Pons (tissue), 1 donor: ENCODE measurements at regions not wholly inside any gene's neighbourhood (a gene's known extent, or its start where the extent isn't known, plus 50 kb on each side); places are given as distances from the start of the nearest gene placed in this dataset.
"Not testable (repeated sequence)": the region's sequence is repeated elsewhere in the genome, so short reads cannot be mapped to it uniquely, and the experiment has no call there.

ENCODE experiments used
- DNase-seq: peaks from one replicate; pipeline ENCODE4 v3.0.0-alpha.2; 2016; ENCODE audit warnings: low spot score

DNA sequence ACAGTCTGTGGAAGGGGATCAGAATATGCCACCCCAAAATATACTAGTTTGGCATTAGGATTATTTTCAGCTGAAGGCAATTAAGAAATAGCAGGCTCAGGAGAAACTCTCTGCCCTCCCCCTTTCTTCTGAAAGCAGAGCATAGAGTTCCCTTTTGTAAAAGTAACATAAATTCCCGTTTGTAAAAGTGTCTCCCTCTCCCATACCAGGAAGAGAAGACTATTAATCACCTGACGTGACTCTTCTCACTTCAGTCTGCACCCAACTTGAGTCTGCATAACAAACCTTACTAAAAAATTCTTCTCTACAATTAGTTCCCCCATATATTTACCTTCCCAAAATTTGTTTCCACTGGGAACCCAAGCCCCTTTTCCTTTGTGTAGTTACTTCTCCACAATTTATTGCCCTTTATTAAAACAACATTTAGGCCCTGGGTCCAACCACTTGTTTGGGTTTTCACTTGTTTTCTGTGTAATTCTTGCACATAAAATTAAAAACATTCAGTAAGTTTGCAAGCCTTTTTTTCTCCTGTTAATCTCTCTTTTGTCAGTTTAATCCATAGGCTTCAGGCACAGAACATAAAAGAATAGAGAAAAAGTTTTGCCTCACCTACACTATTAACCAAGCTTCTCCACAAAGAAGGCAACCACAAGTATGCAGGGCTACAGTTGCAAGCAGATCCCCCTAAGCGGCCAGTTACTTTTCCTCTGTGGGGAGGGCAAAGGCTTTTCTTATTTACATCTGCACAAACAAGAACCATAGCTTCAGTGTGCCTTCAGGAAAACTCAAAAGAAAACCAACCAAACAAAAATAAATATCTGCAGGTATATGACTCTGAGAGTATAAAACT, 73.8 kb upstream of the EPCAM start:
- no peak for DNase-seq

DNA sequence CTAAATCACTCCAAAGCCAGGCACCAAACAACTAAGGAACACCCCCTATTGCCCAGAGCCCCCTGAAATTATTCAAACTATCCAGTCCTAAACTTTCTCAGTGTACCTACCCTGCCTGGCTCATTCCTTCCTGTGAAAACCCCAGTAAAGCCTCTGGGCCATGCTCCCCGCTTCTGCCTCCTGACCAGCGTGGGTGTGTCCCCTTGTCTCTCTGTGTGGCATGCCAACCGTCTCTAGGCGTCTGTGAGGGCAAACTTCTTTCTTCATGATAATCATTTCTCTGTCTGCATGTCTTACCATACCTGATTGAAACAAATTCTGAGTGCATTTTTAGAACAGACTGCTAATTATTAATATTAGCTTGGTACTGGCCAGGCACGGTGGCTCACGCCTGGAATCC, 75.1 kb upstream of the EPCAM start:
- DNase-seq = no peak

DNA sequence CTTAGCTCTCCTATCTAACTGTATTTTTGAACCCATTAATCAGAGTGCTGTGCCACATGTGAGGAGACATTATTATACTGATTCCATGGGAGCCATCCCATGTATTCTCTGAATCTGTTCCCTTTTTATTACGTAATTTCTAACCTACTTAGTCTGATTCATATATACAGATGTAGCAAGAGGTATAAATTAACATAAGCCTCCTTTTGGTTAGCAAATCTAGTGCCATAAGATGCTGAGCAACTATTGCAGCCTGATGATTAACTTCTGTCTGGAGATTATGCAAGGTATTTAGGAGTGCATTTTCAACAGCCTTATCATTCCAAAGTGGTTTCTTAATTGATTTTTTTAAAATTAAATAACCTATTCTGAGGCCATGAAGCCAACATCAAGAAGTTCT, 80.2 kb upstream of the EPCAM start:
- DNase-seq = no peak

DNA sequence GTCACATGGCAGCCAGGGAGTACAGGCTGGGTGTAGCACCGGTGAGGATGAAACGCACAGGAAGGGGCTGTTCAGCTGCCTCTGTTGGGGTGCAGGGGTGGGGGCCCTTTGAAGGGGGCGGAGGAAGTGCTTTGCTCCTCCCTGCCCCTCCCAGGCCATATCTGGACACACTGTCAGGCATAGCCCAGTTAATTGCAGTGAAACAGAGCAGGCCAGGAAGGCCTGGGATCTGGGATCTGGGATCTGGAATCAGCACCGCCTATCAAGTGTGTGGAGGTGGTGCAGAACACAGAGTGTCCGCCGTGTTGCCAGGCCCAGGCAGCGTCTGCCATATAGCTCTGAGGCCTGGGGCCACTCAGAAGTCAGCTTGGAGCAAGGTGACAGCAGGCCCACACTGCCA, 85.5 kb upstream of the EPCAM start:
- DNase-seq = no peak

DNA sequence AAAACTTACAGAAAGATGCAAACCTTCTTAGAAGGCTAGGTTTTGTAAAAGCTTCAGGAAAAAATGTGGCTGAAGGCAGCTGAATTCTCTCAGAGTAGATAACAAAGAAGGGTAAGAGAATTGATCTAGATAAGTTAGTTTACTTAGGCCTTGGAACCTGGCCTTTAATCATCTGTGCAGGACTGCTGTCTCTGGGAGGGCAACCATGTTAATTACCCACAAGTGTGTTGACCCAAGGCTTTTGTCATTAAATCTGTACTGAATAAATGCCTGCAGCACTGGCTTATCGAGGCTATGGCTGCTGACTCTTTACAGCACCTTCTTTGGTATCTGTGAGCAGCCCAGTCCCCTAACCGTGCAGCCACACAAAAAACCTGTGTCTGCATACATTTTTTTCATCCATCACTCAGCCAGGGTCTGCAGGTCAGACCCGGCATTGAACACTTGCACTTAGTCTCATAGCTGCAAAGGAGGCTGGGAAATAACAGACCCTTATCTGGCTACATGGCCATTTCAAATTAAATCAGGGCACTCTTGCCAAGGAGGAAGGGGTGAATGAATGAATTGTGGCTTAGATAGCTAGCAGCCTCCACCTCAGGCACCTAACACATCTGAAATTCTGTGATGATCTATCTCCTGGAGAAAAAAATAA, 86.4 kb upstream of the EPCAM start:
- DNase-seq = no peak

DNA sequence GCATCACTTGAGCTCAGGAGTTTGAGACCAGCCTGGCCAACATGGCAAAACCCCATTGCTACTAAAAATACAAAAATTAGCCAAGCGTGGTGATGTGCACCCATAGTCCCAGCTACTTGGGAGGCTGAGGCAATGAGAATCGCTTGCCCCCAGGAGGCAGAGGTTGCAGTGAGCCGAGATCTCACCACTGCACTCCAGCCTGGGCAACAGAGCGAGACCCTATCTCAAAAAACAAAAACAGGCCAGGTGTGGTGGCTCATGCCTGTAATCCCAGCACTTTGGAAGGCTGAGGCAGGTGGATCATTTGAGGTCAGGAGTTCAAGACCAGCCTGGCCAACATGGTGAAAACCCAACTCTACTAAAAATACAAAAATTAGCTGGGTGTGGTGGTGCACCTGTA, 89.6 kb upstream of the EPCAM start:
- not testable (repeated sequence) for DNase-seq

DNA sequence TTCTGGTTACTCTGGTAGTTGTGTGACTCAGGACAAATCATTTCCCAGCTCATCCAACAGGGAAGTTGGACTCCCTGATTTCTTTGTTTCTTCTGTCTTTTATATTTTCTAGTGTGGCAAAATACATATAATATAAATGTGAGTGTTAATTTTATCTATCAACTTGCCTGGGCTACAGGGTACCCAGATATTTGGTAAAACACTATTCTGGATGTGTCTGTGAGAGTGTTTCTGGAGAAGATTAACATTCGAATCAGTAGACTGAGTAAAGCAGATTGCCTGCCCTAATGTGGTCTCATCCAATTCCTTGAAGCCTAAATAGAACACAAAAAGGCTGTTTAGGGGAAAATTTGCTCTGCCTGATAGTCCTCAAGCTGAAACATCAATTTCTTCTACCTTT, 91.1 kb upstream of the EPCAM start:
- DNase-seq = no peak

DNA sequence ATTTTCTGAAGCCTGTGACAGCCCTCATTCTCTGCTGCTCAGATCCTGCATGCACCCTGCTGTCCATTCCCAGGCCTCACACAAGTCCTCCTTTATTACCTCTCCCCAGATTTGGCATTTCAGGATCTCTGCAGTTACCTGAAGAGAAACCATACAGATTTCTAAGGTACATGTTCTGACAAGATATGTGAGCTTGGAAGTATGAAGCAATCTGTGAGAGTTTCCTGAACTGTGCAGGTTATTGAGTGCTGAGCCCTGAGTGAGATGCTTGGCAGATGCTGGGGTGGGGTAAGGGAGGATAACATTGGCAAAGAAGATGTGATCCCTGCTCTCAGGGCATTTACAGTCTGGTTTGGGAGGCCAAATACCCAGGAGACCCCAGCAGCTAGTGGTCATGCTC, 91.9 kb upstream of the EPCAM start:
- no peak for DNase-seq

DNA sequence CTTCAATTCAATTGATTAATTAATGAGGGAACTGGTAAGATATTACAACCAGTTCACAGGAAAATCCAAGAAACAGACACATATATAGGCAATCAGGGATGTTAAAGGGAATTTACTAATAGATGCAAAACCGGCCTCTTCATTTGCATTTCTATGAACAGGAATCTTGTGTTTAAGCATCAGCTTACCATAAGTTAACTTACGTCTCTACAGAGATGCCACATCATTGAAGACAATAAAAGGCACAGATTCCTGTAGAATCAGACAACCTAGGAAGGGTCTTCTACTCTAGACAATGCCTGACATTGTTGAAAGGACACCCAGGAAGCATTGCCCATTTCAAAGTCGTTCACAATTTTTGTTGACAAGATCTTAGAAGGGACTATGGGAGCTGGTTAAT, 93.0 kb upstream of the EPCAM start:
- DNase-seq = no peak

DNA sequence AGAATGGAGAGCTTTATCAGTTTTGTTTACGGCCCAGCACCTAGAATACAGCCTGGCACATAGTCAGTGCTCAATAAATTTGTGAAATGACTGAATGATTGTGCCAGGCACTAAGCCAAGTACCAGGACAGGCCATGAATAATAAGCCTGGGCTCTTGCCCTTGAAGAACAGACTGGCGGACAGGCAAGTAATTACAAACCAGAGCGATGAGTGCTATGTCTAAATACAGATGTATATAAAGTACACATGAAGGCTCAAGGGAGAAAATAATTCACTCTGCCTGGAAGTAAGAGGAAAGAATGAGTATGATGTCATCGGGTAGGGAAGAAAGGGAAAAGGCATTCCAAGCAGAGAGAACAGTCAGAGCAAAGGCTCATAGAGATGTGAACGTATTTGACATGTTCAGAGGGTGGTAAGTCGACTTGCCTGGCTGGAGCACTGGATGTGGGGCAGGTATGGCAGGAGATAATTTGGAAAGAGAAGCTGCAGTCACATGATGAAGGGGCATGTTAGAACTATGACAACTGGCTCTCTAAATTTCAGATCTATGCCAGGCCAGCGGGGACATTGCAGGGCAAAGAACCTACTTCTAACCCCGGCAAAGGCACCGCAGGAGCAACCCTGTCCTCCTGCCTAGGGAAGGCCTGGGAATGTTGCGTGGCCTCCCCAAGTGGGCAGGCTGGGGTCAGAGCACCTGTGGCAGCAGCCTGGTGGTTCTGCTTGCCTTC, 94.9 kb upstream of the EPCAM start:
- peak; percentile 30 for DNase-seq

DNA sequence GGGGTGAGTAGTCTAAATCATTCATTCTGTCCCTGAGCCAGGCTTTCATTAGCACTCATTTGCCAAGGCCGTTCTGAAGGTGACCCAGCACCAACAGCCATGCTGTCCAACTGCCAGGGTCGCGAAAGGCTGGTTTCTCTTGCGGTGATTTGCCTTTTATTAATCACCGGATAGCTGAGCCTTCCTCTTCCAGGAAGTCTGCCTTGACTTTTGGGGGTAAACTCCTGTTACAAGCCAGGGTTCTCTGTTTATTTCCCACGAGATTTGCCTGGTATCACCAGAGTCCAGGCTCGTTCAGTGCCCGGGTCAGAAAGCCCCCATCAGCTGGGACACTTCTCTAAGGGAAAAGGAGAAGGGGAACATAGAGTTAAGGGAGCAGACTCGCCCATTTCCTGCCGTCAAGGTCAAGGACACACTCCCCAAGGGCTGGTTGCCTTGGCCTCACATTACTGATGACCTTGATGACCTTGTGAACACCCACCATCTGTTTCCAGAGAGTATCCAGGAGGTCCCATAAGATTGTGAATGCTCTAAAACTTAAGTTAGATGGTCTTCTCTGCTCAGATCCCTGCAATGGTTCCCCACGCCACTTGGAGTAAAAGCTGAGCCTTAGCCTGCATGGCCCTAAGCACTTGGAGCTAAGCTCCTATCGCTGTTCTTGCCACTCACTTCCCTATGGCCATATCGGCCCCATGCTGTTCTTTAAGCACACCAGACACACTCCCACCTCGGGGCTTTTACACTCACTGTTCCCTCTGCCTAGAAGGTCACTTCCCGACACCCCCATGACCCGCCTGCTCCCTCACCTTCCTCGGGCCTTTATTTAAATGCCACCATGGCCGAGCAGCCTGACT, 96.0 kb upstream of the EPCAM start:
- no peak for DNase-seq

DNA sequence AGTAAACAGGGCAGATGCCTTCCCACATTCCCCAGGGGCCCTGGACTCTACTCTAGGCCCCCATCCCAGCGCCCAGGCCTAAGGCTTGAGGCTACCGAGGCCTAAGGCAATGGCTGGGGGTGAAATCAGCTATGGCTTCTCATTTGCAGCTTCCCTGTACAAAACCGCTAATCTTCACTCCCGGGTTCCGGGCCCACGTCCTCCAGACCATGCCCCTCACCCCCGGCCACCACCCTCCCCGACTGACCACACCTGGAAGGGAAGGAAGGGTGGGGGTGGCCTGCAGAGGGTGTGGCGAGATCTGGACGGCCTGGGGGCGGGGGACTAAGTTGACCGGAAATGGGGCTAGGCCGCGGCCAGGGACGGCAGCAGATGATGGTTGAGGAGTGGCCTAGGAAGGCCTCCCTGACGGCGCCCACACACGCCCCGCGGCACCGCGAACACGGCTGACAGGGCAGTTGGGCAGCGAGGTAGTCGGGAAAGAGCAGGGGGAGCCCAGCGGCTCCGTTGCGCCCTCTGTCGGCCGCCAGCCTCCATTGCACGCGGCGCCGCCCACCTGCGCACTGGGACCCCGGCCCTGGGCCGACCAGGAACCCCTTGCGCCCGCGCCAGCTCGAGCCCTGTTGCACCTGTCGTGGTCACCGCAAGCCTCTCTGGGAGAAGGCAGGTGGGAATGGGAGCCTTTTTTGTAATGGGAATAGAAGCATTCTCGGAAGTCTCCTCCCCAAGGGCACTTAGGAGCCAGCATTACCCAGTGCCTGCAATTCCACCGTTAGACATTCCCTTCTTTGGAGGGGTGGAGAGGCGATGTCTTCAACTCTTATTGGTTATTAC, 95.9 kb upstream of the CALM2 start:
- peak; percentile 40 for DNase-seq

DNA sequence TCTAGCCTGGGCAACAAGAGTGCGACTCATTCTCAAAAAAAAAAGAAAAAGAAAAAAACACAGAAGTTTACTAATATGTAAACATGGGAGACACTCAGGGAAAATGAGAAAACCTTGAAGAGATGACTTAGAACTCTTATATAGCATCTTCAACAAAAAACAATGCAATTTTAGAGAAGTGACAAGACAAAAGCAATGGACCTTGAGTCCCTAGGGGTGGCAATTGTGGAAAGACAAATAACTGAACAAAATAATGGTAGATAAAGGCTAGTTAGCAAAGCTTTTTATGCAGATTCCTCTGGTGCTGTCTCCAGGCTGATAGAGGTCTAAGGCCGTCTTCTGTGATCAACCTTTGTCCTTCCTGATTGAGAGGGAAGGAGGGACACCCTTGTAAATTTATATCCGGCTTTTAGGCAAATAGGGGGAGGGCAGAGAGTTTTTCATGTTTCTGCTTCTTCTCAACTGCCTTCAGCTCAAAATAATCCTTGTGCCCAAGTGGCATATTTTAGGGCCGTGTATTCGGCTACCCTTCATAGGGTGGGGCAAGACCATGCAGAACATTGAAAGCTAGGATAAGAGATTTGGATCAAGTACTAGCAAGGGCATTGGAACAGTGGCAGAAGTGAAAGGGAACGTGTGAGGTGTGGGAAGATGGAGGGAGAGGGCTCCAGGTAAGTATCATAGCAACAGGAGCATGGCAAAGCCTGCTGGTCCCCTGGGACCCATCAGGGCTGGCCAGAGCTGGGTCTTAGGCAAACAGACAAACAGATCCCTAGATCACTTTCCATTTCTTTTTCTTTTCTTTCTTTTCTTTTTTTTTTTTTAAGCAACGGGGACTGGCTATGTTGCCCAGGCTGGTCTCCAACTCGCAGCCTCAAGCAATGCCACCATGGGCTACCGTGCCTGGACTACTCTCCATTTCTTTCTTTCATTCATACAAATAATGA, 95.0 kb upstream of the CALM2 start:
- no peak for DNase-seq

DNA sequence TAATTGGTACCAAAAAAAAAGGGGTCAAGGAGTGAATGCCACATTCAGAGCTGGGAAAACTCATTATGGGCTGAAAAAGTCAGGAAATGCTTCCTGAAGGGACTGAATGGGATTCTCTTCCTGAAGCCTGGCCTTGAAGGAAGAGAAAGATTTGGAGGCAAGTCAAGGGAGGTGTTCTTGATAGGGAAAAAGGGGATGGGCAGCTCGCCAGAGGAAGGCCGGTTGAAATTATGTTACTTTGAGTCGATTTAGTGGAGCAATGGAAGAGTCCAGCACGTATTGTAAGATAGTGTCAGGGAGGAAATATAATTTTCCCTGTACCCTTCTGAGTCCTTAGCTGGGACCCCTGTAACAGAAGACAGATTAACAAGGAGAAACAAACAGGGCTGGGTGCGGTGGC, 94.1 kb upstream of the CALM2 start:
- DNase-seq = no peak

DNA sequence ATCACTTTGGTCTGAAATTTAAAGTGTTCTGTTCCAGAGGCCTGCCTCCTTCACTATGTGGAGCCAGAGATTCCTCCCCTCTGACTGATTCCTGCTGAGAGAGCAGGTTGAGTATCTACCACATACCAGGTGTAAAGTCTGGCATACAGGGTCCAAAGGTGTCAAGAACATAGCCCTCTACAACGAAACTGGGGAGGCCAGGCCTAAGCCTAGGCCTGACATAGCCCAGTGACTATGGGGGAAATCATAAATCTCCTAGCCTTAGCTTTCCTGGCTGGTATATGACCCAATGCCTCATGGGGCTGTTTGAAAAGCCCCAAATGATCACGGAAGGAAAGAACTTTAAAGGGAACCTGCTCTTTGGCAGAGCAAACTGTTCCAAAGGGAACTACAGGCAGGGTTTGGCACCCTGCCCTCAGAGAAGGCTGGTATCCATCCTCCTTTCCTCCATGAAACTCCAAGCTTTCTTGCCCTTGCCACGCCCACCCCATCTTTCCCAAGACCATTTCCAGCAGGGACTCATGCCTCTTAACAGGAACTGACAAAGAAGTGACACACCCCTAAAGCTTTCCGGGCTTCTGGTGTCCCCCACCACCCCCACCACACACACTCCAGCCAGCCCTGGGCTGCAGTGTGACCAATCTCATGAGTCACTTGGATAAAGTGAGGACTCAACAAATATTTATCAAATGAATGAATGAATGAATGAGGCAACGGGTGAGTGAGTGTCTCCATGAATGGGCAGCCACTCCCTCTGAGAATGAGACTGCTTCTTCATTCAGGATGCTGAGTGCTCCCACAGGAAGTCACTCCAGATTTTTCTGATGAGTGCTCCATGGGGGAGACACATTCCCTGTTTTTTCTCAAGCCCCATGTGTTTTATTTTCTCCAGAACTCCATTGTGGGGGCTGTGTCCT, 93.3 kb upstream of the CALM2 start:
- DNase-seq = peak; percentile 17

DNA sequence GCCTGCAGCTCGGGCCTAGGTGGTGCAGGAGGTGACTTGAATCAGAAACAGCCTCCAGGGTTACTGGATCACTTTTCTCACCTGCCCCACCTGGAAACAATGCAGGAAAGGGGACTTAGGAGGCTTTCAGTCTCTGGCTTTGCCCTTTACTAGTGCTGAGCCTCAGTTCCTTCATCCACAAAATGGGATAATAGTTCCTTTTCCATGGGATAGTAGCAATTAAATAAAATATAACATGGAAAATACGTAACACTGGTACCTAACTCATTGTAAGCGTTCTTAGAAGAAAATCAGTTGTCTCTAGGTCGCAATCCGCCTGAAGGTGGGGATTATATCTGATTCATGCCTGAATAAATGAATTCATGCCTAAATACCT, 91.4 kb upstream of the CALM2 start:
- no peak for DNase-seq

DNA sequence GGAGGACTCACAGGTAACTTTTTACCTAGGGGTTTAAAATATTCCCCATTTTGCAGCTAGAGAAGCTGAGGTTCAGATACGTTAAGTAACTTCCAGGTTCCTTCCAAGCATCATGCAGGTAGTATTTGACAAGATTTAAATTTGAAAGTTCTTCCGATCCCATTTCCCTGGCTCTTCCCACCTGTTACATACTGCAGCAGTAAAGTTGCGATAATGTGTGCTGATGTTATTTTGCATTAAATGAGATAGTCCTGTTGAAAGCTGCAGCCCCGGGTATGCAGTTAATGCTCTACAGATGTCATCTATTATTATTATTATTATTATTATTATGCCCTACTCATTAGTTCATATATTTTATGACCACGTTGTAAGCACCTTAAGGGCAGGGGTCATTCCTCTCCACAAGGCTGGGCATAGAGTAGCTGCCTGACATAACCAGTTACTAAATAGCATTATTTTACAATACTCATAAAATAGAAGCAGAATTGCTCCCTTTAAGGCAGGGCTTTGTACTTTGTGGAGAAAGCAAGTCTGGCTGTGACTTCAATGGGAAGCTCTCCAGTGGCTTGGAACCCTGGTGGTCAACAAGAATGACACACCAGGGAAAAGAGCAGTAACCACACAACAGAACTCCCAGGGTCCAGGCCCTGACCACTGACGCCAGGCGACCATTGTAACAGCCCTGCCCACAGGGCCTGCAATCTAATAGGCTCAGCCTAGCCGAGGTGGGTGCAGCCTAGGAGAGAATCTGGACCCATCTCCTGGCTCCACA, 90.8 kb upstream of the CALM2 start:
- DNase-seq = no peak

DNA sequence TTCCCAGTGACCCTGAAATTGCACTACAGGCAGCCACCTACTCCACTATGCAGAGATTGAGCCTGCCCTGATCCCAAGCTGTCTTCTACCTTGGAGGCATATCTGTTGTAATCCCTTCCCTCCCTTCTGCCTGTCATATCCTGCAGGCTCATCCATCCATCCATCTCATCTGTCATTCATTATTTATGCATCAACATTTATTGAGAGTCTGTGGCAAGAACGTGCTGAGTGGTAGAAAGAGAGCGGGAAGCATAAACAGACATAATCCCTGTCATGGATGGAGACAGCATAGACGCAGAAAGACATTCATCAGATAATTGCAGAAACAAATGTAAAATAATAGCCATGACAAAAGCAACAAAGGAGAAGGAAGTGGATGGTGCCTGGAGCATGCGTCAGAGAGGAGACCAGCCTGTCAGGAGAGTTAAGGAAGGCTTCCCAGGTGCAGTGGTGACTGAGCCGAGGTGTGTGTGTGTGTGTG, 89.5 kb upstream of the CALM2 start:
- no peak for DNase-seq
